ENCODE measurements at regions not wholly inside any gene's neighbourhood (a gene's known extent, or its start where the extent isn't known, plus 50 kb on each side); places are given as distances from the start of the nearest gene placed in this dataset.

- DNase-seq = no peak
Measured at GRCh38 chr10:112087953-112088456, 95.6 kb downstream of the GPAM start.

- no peak for DNase-seq
Measured at GRCh38 chr10:112091703-112092102, 91.9 kb downstream of the GPAM start.

DNA sequence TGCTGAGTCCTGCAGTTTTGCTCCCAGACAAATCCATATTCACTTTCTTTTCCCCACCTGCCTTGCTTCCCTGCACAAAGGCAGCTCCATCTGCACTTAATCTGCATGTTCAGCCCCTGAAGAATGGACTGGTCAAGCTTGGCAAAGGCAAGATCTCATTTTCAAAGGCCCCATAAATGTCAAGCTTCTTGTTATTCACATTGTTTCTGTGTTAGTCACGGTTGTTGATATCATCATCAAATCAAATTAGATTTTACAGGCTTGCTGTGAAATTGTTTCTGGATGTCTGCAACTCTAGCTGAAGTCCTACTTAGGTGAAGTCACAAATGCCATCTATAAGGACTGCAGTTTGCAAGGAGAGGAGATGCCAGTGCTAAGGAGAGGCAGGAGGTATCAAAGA lies 91.0 kb downstream of the GPAM start:
- no peak for DNase-seq

DNA sequence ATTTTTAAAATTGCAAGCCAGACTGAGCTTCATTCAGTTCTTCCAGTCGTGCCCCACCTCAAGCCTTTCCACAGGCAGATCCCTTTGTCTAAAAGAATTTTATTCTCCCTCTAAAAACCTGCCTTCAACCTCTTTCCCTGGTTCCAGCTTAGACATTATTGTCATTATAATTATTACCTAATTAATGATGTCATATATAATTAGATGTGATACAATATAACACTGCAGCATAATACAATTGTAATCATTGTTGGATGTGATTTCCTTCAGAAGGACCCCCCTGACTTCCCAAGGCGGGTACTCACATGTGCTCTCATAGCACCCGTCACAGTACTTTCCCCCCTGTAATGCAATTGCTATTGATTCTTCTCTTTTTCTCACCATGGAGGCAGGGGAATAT lies 88.6 kb downstream of the GPAM start:
- no peak for DNase-seq

DNA sequence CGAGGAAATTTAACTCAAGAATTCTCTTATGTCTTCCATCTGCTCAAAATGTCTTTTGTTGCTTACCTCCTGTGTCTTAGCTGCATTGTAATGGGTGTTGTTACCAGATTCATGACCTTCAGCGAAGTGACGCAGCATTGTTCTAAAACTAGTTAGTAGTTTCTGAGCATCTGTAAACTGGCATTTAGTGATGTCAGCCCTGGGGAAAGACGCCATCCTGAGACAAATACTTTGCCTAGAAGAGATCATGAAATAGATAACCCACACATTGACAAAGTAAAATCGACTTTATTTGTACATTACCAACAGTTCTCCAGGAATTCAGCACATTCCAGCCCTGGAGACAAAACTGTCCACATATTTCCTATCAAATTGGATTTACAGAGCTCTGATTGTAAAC lies 87.8 kb downstream of the GPAM start:
- DNase-seq = no peak

GRCh38 chr10:112098682-112099081 lies 84.9 kb downstream of the GPAM start:
- DNase-seq = no peak
